ENCODE measurements at regions not wholly inside any gene's neighbourhood (a gene's known extent, or its start where the extent isn't known, plus 50 kb on each side); places are given as distances from the start of the nearest gene placed in this dataset.
"Not testable (repeated sequence)": the region's sequence is repeated elsewhere in the genome, so short reads cannot be mapped to it uniquely, and the experiment has no call there.

DNA sequence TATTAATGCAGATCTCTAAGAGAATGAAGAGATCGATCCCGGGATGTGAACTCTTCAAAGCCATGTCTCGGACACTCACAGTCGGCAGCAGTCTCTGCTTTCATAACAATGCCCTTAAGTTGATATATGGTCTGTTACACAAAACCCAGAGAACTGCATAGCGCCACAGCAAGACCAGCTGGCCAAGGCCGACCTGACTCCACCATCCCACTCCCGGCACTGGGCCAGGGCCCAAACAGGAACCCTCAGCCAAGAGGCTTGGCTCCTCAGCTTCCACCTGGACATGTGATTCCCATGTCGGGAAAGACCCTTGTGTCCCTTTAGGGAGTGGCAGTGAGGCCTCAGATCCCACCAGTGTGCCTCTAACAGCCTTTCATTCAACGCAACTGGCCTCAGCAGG, 106.6 kb upstream of the RNF32 start:
- Mint-ChIP-seq H3K27ac (no peak overlapping the region), H3K27me3 (peaks cover 6% of the 10 kb centered on the region), H3K9me3 (ENCODE audit: low read depth) (no peaks in the 10 kb centered on the region)

GRCh38 chr7:156533420-156533819, 107.2 kb upstream of the RNF32 start:
- Mint-ChIP-seq H3K4me1 (ENCODE audit: low read depth) (no peaks in the 10 kb centered on the region), H3K4me3 (no peak overlapping the region), H3K27me3 (peaks cover 6% of the 10 kb centered on the region), H3K27ac (no peak overlapping the region), H3K9me3 (ENCODE audit: low read depth) (no peaks in the 10 kb centered on the region), H3K36me3 (no peaks in the 10 kb centered on the region)

More for the DNA sequence above, 106.6 kb upstream of the RNF32 start:
- no peak overlapping the region for H3K4me3 Mint-ChIP-seq
- H3K36me3 Mint-ChIP-seq = no peaks in the 10 kb centered on the region
- H3K4me1 Mint-ChIP-seq (ENCODE audit: low read depth) = no peaks in the 10 kb centered on the region

- no peaks in the 10 kb centered on the region for H3K9me3 Mint-ChIP-seq (ENCODE audit: low read depth)
Measured at GRCh38 chr7:156532016-156532602, 108.5 kb upstream of the RNF32 start.

DNA sequence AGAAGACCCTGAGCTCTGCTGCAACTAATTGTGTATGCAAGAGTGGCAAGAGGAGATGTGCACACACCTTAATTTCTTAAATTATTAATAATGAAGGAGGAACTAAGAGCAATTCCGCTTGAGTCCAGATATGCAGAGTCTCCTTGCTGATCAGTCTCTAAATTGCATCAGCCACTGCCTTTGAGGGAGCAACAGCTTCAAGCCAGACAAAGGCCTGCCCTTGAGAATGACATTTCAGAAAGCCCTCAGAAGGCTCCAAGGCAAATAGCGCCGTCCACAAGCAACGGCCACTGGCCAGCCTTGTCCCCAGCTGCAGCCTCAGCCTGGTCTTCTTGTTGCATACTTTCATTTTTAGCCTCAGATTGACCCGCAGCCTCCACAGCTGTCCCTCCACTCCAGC, 110.6 kb upstream of the RNF32 start:
- Mint-ChIP-seq H3K36me3 (no peaks in the 10 kb centered on the region), H3K27me3 (peaks cover 3% of the 10 kb centered on the region), H3K27ac (no peak overlapping the region), H3K9me3 (ENCODE audit: low read depth) (no peaks in the 10 kb centered on the region), H3K4me3 (no peak overlapping the region), H3K4me1 (ENCODE audit: low read depth) (no peaks in the 10 kb centered on the region)

More at GRCh38 chr7:156532016-156532602, 108.5 kb upstream of the RNF32 start:
- Mint-ChIP-seq H3K36me3 (no peaks in the 10 kb centered on the region), H3K4me3 (no peak overlapping the region), H3K27me3 (peaks cover 3% of the 10 kb centered on the region), H3K27ac (no peak overlapping the region), H3K4me1 (ENCODE audit: low read depth) (no peaks in the 10 kb centered on the region)

- no peaks in the 10 kb centered on the region for H3K36me3 Mint-ChIP-seq
- no peaks in the 10 kb centered on the region for H3K4me1 Mint-ChIP-seq (ENCODE audit: low read depth)
- H3K27me3 Mint-ChIP-seq = peaks cover 2% of the 10 kb centered on the region
- H3K27ac Mint-ChIP-seq = no peak overlapping the region
- H3K9me3 Mint-ChIP-seq (ENCODE audit: low read depth) = no peaks in the 10 kb centered on the region
- H3K4me3 Mint-ChIP-seq = no peak overlapping the region
Measured at GRCh38 chr7:156527458-156527890, 113.1 kb upstream of the RNF32 start.

- Mint-ChIP-seq H3K9me3 (ENCODE audit: low read depth) (no peaks in the 10 kb centered on the region), H3K36me3 (no peaks in the 10 kb centered on the region), H3K4me3 (no peak overlapping the region), H3K27ac (no peak overlapping the region), H3K27me3 (peaks cover 2% of the 10 kb centered on the region), H3K4me1 (ENCODE audit: low read depth) (no peaks in the 10 kb centered on the region)
Measured at GRCh38 chr7:156524818-156525597, 115.6 kb upstream of the RNF32 start.

DNA sequence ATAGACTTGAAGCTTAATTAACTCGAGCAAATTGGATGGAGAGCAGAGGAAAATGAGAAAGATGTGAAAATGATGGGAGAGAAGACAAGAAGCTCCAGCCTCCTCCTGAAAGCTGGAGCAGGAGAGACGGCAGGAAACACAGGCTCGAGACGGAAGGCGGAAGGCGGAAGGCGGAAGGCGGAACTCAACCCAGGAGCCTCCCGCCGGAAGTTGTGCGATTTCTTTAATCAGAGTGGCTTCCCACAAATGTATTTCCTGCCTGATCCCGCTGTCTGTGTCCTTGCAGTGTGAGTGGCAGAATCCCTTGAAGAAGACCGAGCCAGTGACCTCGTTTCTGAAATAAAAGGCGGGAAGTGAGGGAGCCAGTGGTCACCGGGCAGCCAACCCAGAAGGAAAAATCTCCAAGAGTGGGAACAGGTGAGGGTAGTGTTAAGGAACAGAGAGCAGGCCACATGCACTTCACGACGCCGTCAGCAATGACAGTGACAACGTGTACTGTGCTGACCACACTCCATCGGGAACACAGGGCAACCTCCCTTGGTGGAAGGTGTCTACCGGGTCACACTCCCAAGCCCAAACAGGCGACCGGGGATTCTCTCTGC, 117.0 kb upstream of the RNF32 start:
- H3K9me3 Mint-ChIP-seq (ENCODE audit: low read depth) = no peaks in the 10 kb centered on the region
- no peak overlapping the region for H3K27ac Mint-ChIP-seq
- H3K27me3 Mint-ChIP-seq = peaks cover 2% of the 10 kb centered on the region
- H3K36me3 Mint-ChIP-seq = no peaks in the 10 kb centered on the region
- H3K4me3 Mint-ChIP-seq = no peak overlapping the region
- no peaks in the 10 kb centered on the region for H3K4me1 Mint-ChIP-seq (ENCODE audit: low read depth)

DNA sequence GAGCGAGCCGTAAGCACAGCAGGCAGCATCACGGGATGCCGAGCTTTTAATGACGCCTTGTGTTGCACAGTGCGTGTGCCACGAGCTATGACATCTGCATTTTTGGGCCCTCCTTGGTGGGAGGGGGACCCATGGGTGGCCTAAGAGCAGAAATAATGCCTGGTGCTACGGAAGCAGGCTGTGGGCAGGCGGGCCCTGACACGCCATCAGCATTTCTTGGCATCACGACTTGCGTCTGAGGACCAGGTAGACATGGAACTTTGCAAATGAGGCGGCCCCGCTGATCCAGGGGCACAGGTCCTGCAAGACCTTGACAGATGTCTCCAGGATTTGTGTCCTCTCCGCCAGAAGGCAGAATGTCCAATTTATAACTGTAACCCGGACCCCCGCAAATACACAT, 117.8 kb upstream of the RNF32 start:
- no peaks in the 10 kb centered on the region for H3K9me3 Mint-ChIP-seq (ENCODE audit: low read depth)

DNA sequence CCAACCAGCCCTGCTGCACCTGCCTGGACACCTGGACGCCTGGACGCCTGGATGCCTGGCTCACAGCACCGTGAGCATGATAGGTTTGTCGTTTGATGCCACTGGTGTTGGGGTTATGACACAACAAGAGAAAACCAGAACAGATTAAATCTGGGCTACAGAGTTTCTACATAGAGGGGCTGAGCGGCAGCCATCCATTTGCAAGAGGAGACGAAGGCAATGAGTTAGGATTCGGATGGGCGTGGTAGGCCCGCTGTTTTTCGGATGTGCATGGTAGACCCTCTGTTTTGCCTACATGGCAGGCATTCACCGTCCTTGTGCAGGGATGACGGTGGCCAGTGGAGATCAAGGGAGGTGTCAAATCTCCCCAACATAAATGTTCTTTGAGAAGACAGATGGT, 121.5 kb upstream of the RNF32 start:
- H3K36me3 Mint-ChIP-seq = no peaks in the 10 kb centered on the region
- H3K9me3 Mint-ChIP-seq (ENCODE audit: low read depth) = no peaks in the 10 kb centered on the region
- peaks cover 2% of the 10 kb centered on the region for H3K27me3 Mint-ChIP-seq
- H3K4me1 Mint-ChIP-seq (ENCODE audit: low read depth) = no peaks in the 10 kb centered on the region
- no peak overlapping the region for H3K27ac Mint-ChIP-seq
- no peak overlapping the region for H3K4me3 Mint-ChIP-seq

More for the DNA sequence above, 117.8 kb upstream of the RNF32 start:
- no peak overlapping the region for H3K4me3 Mint-ChIP-seq
- H3K4me1 Mint-ChIP-seq (ENCODE audit: low read depth) = no peaks in the 10 kb centered on the region
- peaks cover 2% of the 10 kb centered on the region for H3K27me3 Mint-ChIP-seq
- H3K36me3 Mint-ChIP-seq = no peaks in the 10 kb centered on the region
- H3K27ac Mint-ChIP-seq = no peak overlapping the region

- H3K27me3 Mint-ChIP-seq = peaks cover 2% of the 10 kb centered on the region
- no peak overlapping the region for H3K27ac Mint-ChIP-seq
- H3K4me3 Mint-ChIP-seq = no peak overlapping the region
- no peaks in the 10 kb centered on the region for H3K9me3 Mint-ChIP-seq (ENCODE audit: low read depth)
- no peaks in the 10 kb centered on the region for H3K36me3 Mint-ChIP-seq
- no peaks in the 10 kb centered on the region for H3K4me1 Mint-ChIP-seq (ENCODE audit: low read depth)
Measured at GRCh38 chr7:156518466-156518865, 122.1 kb upstream of the RNF32 start.

GRCh38 chr7:156517858-156518257, 122.7 kb upstream of the RNF32 start:
- H3K4me1 Mint-ChIP-seq (ENCODE audit: low read depth); H3K27ac Mint-ChIP-seq; H3K4me3 Mint-ChIP-seq; H3K9me3 Mint-ChIP-seq (ENCODE audit: low read depth); H3K36me3 Mint-ChIP-seq; H3K27me3 Mint-ChIP-seq: not testable (repeated sequence)

DNA sequence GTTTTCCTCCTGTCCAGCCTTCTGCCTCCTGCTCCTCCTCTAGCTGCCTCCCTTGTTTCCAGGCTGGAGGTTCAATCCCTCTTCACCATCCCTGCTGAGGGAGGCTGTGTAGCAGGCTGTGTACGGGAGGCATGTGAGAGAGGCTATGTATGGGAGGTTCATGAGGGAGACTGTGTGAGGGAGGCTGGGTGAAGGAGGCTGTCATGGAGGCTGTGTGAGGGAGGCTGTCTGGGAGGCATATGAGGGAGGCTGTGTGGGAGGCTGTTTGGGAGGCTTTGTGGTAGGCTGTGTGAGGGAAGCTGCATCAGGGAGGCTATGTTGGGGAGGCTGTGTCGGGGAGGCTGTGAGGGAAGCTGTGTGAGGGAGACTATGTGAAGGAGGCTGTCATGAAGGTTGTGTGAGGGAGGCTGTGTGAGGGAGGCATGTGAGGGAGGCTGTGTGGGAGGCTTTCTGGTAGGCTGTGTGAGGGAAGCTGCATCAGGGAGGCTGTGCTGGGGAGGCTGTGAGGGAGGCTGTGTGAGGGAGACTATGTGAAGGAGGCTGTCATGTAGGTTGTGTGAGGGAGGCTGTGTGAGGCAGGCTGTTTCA, 123.7 kb upstream of the RNF32 start:
- Mint-ChIP-seq H3K36me3 (no peaks in the 10 kb centered on the region), H3K4me1 (ENCODE audit: low read depth) (no peaks in the 10 kb centered on the region), H3K27me3 (no peaks in the 10 kb centered on the region), H3K4me3 (no peak overlapping the region), H3K27ac (no peak overlapping the region), H3K9me3 (ENCODE audit: low read depth) (peaks cover 3% of the 10 kb centered on the region)

DNA sequence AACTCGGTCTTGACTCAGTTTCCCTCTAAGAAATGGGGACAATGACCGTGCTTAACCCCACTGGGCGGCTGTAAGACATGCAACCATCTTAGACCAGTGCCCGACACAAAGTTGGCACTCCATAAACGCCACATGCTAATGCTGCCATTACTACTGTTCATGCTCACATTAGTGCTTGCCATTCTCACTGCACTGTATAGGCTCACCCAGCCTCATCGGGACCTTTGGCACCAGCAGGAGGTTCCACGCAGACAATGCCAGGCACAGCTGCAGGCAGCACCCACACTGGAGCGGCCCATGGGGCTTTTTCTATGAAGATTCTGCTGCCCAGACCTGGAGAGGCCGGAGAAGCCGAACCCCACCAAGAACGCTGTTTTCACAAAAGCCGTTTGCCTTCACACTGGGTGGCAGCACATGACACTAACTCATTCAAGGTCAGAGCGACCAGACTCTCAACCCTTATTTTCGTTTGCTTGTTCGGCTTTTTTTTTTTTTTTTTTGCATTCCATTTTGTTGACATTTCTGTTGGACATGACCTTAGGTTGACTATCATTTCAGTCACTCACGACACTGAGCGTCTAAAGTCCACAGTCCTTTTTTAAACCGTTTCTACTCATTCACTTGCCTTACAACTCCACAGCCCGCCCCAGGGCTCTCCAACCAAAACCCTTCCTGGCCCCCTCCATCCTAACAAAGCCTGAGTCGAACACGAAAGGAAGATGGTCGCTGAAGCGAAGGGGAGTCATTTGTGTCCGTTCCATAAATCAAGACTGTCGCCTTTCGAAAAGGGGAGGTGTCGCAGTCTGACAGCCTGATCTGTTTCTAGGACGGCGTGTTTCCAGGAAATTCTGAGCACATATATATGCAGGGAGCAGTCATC, 124.4 kb upstream of the RNF32 start:
- Mint-ChIP-seq H3K4me3 (no peak overlapping the region), H3K27me3 (peaks cover 1% of the 10 kb centered on the region), H3K27ac (no peak overlapping the region), H3K4me1 (ENCODE audit: low read depth) (no peaks in the 10 kb centered on the region), H3K36me3 (peaks cover 2% of the 10 kb centered on the region), H3K9me3 (ENCODE audit: low read depth) (peaks cover 6% of the 10 kb centered on the region)

- Mint-ChIP-seq H3K4me1 (ENCODE audit: low read depth) (no peaks in the 10 kb centered on the region), H3K27me3 (peaks cover 1% of the 10 kb centered on the region), H3K9me3 (ENCODE audit: low read depth) (peaks cover 19% of the 10 kb centered on the region)
Measured at GRCh38 chr7:156514851-156515250, 125.7 kb upstream of the RNF32 start.

More at GRCh38 chr7:156514851-156515250, 125.7 kb upstream of the RNF32 start:
- Mint-ChIP-seq H3K27ac (no peak overlapping the region), H3K4me3 (no peak overlapping the region), H3K36me3 (peaks cover 5% of the 10 kb centered on the region)
